CD14-positive monocyte (primary cell): ENCODE measurements at regions not wholly inside any gene's neighbourhood (a gene's known extent, or its start where the extent isn't known, plus 50 kb on each side); places are given as distances from the start of the nearest gene placed in this dataset.

ENCODE experiments used
- DNase-seq, 3 donors: peaks; one replicate each; pipeline ENCODE4 v3.0.0-alpha.2; 2011 to 2022
- H2AFZ ChIP-seq: 2 replicates; pipeline ENCODE4 v1.6.0; 2012; ENCODE audit warnings: mild to moderate bottlenecking, low read depth, low read length, inconsistent platforms; ENCODE audit not compliant: insufficient read depth, poor library complexity, severe bottlenecking
- H3K27ac ChIP-seq, 2 donors: 1 replicate in 1 of 2; 2 replicates in 1 of 2; pipeline ENCODE4 v1.5.1; 2012 to 2013; ENCODE audit warnings: low read length in 2 of 2, control low read depth in 1 of 2, inconsistent platforms in 1 of 2, low read depth in 1 of 2, mild to moderate bottlenecking in 1 of 2
- H3K27me3 ChIP-seq, 2 donors: one replicate each; pipeline versions ENCODE4 v1.6.0 to v1.6.1; 2011 to 2013; ENCODE audit warnings: low read length in 2 of 2; ENCODE audit not compliant: control insufficient read depth in 2 of 2, insufficient read depth in 2 of 2
- H3K36me3 ChIP-seq, 2 donors: replicated peaks in 1 of 2; 1 replicate in 1 of 2; 2 replicates in 1 of 2; pipeline versions ENCODE4 v1.5.1 to v1.6.1; 2012 to 2013; ENCODE audit warnings: low read length in 2 of 2, control low read depth in 1 of 2, inconsistent platforms in 1 of 2, mild to moderate bottlenecking in 1 of 2; ENCODE audit not compliant: insufficient read depth in 2 of 2, control insufficient read depth in 1 of 2
- H3K4me1 ChIP-seq, 2 donors: 1 replicate in 1 of 2; 2 replicates in 1 of 2; pipeline versions ENCODE4 v1.5.1 to v1.6.1; 2012 to 2013; ENCODE audit warnings: low read length in 2 of 2, control low read depth in 1 of 2, inconsistent platforms in 1 of 2, mild to moderate bottlenecking in 1 of 2, moderate library complexity in 1 of 2; ENCODE audit not compliant: insufficient read depth in 2 of 2, control insufficient read depth in 1 of 2
- H3K4me2 ChIP-seq: replicated peaks from 2 replicates; pipeline ENCODE3; 2012; ENCODE audit warnings: low read length, moderate library complexity, mild to moderate bottlenecking; ENCODE audit not compliant: poor library complexity, severe bottlenecking; ENCODE audit errors: extremely low read depth
- H3K4me3 ChIP-seq, 3 experiments: fragments of 200-600 bp in 1 of 3; sonication (generic) in 1 of 3; replicated peaks in 1 of 3; 1 replicate in 2 of 3; 2 replicates in 1 of 3; pipeline ENCODE4 v1.5.1; 2011 to 2013; ENCODE audit warnings: low read length in 3 of 3, mild to moderate bottlenecking in 3 of 3, control low read depth in 2 of 3, low read depth in 2 of 3, inconsistent platforms in 1 of 3, moderate library complexity in 1 of 3
- H3K79me2 ChIP-seq: 2 replicates; pipeline ENCODE4 v1.6.0; 2012; ENCODE audit warnings: mild to moderate bottlenecking, control low read depth, inconsistent platforms, low read length, moderate library complexity; ENCODE audit not compliant: insufficient read depth
- H3K9ac ChIP-seq: 2 replicates; pipeline ENCODE4 v1.6.0; 2017; ENCODE audit warnings: low read length, mild to moderate bottlenecking; ENCODE audit not compliant: insufficient read depth, poor library complexity, severe bottlenecking
- H3K9me3 ChIP-seq, 2 donors: replicated peaks in 1 of 2; 1 replicate in 1 of 2; 2 replicates in 1 of 2; pipeline versions ENCODE4 v1.5.1 to v1.6.1; 2012 to 2013; ENCODE audit warnings: low read length in 2 of 2, control low read depth in 1 of 2; ENCODE audit not compliant: control insufficient read depth in 1 of 2, insufficient read depth in 1 of 2
- H4K20me1 ChIP-seq: 2 replicates; pipeline ENCODE4 v1.6.0; 2012; ENCODE audit warnings: mild to moderate bottlenecking, low read length, control low read depth, moderate library complexity; ENCODE audit not compliant: insufficient read depth
- H3K27ac Mint-ChIP-seq, 7 donors: one replicate each; pipeline ENCODE4 v1.8.0; 2020; ENCODE audit warnings: mild to moderate bottlenecking in 7 of 7, mixed read lengths in 7 of 7, moderate library complexity in 6 of 7, inconsistent platforms in 2 of 7
- H3K27me3 Mint-ChIP-seq, 3 donors: one replicate each; pipeline ENCODE4 v1.8.0; 2021 to 2022; ENCODE audit warnings: low read depth in 3 of 3, mild to moderate bottlenecking in 3 of 3, mixed read lengths in 3 of 3, moderate library complexity in 3 of 3, inconsistent platforms in 1 of 3
- H3K36me3 Mint-ChIP-seq, 2 donors: one replicate each; pipeline ENCODE4 v1.8.0; 2020; ENCODE audit warnings: mixed read lengths in 2 of 2, inconsistent platforms in 1 of 2, mild to moderate bottlenecking in 1 of 2
- H3K4me1 Mint-ChIP-seq: one replicate; pipeline ENCODE4 v1.8.0; 2020; ENCODE audit warnings: mild to moderate bottlenecking, mixed read lengths
- H3K4me3 Mint-ChIP-seq, 2 donors: one replicate each; pipeline ENCODE4 v1.8.0; 2020; ENCODE audit warnings: mild to moderate bottlenecking in 2 of 2, mixed read lengths in 2 of 2, moderate library complexity in 1 of 2
- H3K9me3 Mint-ChIP-seq, 7 donors: one replicate each; pipeline ENCODE4 v1.8.0; 2020 to 2022; ENCODE audit warnings: mixed read lengths in 7 of 7, mild to moderate bottlenecking in 6 of 7, moderate library complexity in 6 of 7, inconsistent platforms in 2 of 7
- WGBS: methylation state at CpG from one replicate; pipeline ENCODE4 v1.1.5; 2013; ENCODE audit warnings: missing lambda C conversion rate; ENCODE audit not compliant: insufficient coverage; 5-methylcytosine and 5-hydroxymethylcytosine counted together
- intact Hi-C, 2 donors: fragments of 100-400 bp; cut with micrococcal nuclease; formaldehyde crosslinking; loops; one replicate each; pipeline versions ENCODE4 v1.15.0 to v1.15.1; 2023
- TF ChIP-seq, protein P1 (sequence below): fragments of 200-600 bp; IDR thresholded peaks from one replicate; pipeline ENCODE4 v1.8.0; 2022; ENCODE audit warnings: antibody characterized with exemption, mild to moderate bottlenecking

DNA sequence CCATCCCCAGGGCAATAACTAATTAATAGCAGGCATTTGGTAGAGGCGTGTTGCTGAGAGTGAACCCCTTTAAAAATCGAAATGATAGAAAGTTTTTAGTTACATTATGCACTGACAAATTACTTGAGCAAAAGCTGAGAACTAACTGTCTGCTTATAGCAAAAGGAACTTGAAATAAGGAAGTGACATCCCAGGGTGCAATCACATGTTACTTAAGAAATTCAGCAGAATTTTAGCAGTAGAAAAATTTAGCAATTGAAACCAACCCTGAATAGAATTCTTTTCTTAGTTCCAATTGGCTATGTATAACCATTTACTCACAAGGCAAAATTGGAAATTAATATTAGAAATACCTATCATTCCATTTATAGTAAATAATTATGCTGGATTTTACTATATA lies 139.5 kb upstream of the SAMSN1 start:
- H3K9me3 ChIP-seq: no peaks in the 10 kb centered on the region
- no peak overlapping the region for H2AFZ ChIP-seq
- H3K27ac Mint-ChIP-seq: peak overlapping the region; percentile 86 to 95 (median 93)
- H3K9ac ChIP-seq: peak overlapping the region; percentile 38
- peaks cover 73% of the 10 kb centered on the region for H3K4me1 Mint-ChIP-seq
- H3K27me3 ChIP-seq: no peaks in the 10 kb centered on the region
- no CpG with 5 or more reads among the region's 2 CpGs for WGBS
- peak overlapping the region; percentile 80 to 91 for H3K27ac ChIP-seq
- H4K20me1 ChIP-seq: no peaks in the 10 kb centered on the region
- H3K9me3 Mint-ChIP-seq: peaks cover 0 to 6% (median 0%) of the 10 kb centered on the region in 7 donors
- peak; percentile 74 to 89 (median 82) for DNase-seq
- H3K36me3 Mint-ChIP-seq: peaks cover 3 to 6% of the 10 kb centered on the region in 2 donors
- H3K79me2 ChIP-seq: no peaks in the 10 kb centered on the region
- no peaks in the 10 kb centered on the region for H3K27me3 Mint-ChIP-seq
- H3K4me3 Mint-ChIP-seq: peak overlapping the region in 1 of 2 donors; percentile 51
- H3K4me3 ChIP-seq: peak overlapping the region in 1 of 3 experiments; percentile 43
- peaks cover 62 to 73% of the 10 kb centered on the region in 2 donors for H3K4me1 ChIP-seq
- TF ChIP-seq, protein P1, sequence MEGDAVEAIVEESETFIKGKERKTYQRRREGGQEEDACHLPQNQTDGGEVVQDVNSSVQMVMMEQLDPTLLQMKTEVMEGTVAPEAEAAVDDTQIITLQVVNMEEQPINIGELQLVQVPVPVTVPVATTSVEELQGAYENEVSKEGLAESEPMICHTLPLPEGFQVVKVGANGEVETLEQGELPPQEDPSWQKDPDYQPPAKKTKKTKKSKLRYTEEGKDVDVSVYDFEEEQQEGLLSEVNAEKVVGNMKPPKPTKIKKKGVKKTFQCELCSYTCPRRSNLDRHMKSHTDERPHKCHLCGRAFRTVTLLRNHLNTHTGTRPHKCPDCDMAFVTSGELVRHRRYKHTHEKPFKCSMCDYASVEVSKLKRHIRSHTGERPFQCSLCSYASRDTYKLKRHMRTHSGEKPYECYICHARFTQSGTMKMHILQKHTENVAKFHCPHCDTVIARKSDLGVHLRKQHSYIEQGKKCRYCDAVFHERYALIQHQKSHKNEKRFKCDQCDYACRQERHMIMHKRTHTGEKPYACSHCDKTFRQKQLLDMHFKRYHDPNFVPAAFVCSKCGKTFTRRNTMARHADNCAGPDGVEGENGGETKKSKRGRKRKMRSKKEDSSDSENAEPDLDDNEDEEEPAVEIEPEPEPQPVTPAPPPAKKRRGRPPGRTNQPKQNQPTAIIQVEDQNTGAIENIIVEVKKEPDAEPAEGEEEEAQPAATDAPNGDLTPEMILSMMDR: no peak
- H3K36me3 ChIP-seq: no peaks in the 10 kb centered on the region
- intact Hi-C loops: loop anchor here in 1 of 2 donors (5.0 kb wide), 3 partner anchors 47 to 163 kb away; no protein-coding TSS in a partner anchor
- H3K4me2 ChIP-seq: peak overlapping the region; percentile 67

DNA sequence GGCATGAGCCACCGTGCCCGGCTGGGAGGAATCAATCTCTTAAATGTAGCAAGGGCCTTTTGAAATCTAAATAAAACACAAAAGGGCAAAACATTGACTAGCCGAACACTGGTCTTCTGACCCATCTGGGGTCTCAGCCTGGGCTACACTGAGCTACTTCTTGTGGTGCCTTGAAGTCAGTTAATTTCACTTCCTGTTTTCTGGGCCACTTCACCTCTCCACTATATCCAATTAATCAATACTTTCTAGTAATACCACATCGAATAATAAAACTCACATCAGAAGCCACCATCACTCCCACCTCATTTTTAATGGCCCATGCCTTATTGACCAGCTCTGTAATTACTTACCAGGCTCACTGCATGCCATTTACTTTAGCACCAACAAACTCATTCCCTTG lies 138.0 kb upstream of the SAMSN1 start:
- H3K9ac ChIP-seq: no peak overlapping the region
- peak in 2 of 3 donors; percentile 34 to 39 for DNase-seq
- intact Hi-C loops: no loop called here
- H3K4me3 Mint-ChIP-seq: no peak overlapping the region
- WGBS: 56% methylated on average over 4 of the region's 4 CpGs
- peaks cover 60 to 71% of the 10 kb centered on the region in 2 donors for H3K4me1 ChIP-seq
- peaks cover 0 to 2% (median 0%) of the 10 kb centered on the region in 3 donors for H3K27me3 Mint-ChIP-seq
- no peak overlapping the region for H3K4me2 ChIP-seq
- H2AFZ ChIP-seq: no peak overlapping the region
- H4K20me1 ChIP-seq: no peaks in the 10 kb centered on the region
- peaks cover 72% of the 10 kb centered on the region for H3K4me1 Mint-ChIP-seq
- TF ChIP-seq, protein P1: no peak
- no peaks in the 10 kb centered on the region for H3K9me3 Mint-ChIP-seq
- peak overlapping the region in 1 of 2 donors; percentile 91 for H3K27ac ChIP-seq
- peaks cover 2 to 3% of the 10 kb centered on the region in 2 donors for H3K36me3 Mint-ChIP-seq
- peak overlapping the region in 1 of 3 experiments; percentile 35 for H3K4me3 ChIP-seq
- H3K79me2 ChIP-seq: no peaks in the 10 kb centered on the region
- H3K27ac Mint-ChIP-seq: peak overlapping the region; percentile 83 to 95 (median 92)
- no peaks in the 10 kb centered on the region for H3K9me3 ChIP-seq
- H3K27me3 ChIP-seq: no peaks in the 10 kb centered on the region
- H3K36me3 ChIP-seq: no peaks in the 10 kb centered on the region
